ENCODE measurements at regions not wholly inside any gene's neighbourhood (a gene's known extent, or its start where the extent isn't known, plus 50 kb on each side); places are given as distances from the start of the nearest gene placed in this dataset.

GRCh38 chr18:45267622-45268021 is 347.7 kb upstream of the SLC14A2 start (continued):
- TF ChIP-seq CTCF (IDR thresholded peaks at IDR 0.05): no peak

- no peaks in the 10 kb centered on the region for H3K9me3 ChIP-seq
- H3F3A ChIP-seq (replicated peaks; ENCODE audit: insufficient read depth): peaks cover 2% of the 10 kb centered on the region
- H3K27ac ChIP-seq (ENCODE audit: low read depth in 2 of 2, low read length in 1 of 2): no peak overlapping the region
- no peaks in the 10 kb centered on the region for H3K36me3 ChIP-seq (replicated peaks in 1 of 2; ENCODE audit: control insufficient read depth in 1 of 2, insufficient read depth in 2 of 2, low read length in 1 of 2)
- no peak overlapping the region for H3K9ac ChIP-seq
- H4K20me1 ChIP-seq (ENCODE audit: insufficient read depth): no peaks in the 10 kb centered on the region
- H3K4me1 ChIP-seq (ENCODE audit: control insufficient read depth in 1 of 2, insufficient read depth in 2 of 2, low read depth in 1 of 2, low read length in 1 of 2): no peaks in the 10 kb centered on the region
- ChIA-PET POLR2A (no interaction called here), CTCF (interaction anchor here (1.3 kb wide), 1 partner anchor 258 kb away, joined by 5 read pairs; no protein-coding TSS in a partner anchor)
- WGBS (ENCODE audit: low lambda C conversion rate): 25% methylated on average over 1 of the region's 1 CpG
- no peak for DNase-seq
- no peak overlapping the region for H2AFZ ChIP-seq (ENCODE audit: low read depth)
- no peak for TF ChIP-seq MEF2A (IDR thresholded peaks at IDR 0.05; ENCODE audit: borderline replicate concordance, low read depth)
- TF ChIP-seq FOXM1 (IDR thresholded peaks at IDR 0.05; ENCODE audit: low read depth): no peak
- no peak for TF ChIP-seq POLR2AphosphoS5 (IDR thresholded peaks at IDR 0.05; ENCODE audit: low read depth, low read length)
- TF ChIP-seq ELF1 (IDR thresholded peaks at IDR 0.05): no peak
- TF ChIP-seq USF2 (IDR thresholded peaks at IDR 0.05; ENCODE audit: borderline replicate concordance, low read depth, low read length): no peak
- no peak for TF ChIP-seq RCOR1 (IDR thresholded peaks at IDR 0.05; ENCODE audit: low read length)
- no peak for TF ChIP-seq USF1 (IDR thresholded peaks at IDR 0.05; ENCODE audit: borderline replicate concordance, low read depth)
- no peak for TF ChIP-seq FOSL2 (IDR thresholded peaks at IDR 0.05; ENCODE audit: borderline replicate concordance, low read depth)
- no peak for TF ChIP-seq EZH2phosphoT487 (IDR thresholded peaks at IDR 0.05; ENCODE audit: borderline replicate concordance, low read depth)
- TF ChIP-seq MXI1 (IDR thresholded peaks at IDR 0.05; ENCODE audit: low read depth, low read length): no peak
- no peak for TF ChIP-seq GATA2 (CRISPR knock-in tag; IDR thresholded peaks at IDR 0.05)
- no peak for TF ChIP-seq CHD2 (IDR thresholded peaks at IDR 0.05; ENCODE audit: low read length, partially characterized antibody)
- no peak for TF ChIP-seq REST (IDR thresholded peaks at IDR 0.05; ENCODE audit: low read depth, low read length)
- no peak for TF ChIP-seq RXRA (IDR thresholded peaks at IDR 0.05; ENCODE audit: borderline replicate concordance, low read depth)
- no peak for TF ChIP-seq YY1 (IDR thresholded peaks at IDR 0.05; ENCODE audit: low read depth)
- no peak for TF ChIP-seq GABPA (IDR thresholded peaks at IDR 0.05; ENCODE audit: low read depth)
- no peak for TF ChIP-seq IRF3 (IDR thresholded peaks at IDR 0.05; ENCODE audit: low read depth, low read length)
- TF ChIP-seq NFIC (IDR thresholded peaks at IDR 0.05; ENCODE audit: borderline replicate concordance): no peak
- TF ChIP-seq MAX (IDR thresholded peaks at IDR 0.05; ENCODE audit: low read depth): no peak
- H3K4me3 ChIP-seq (ENCODE audit: low read depth in 2 of 2, low read length in 1 of 2): no peak overlapping the region
- no peaks in the 10 kb centered on the region for H3K27me3 ChIP-seq (ENCODE audit: insufficient read depth)
- H3K79me2 ChIP-seq (ENCODE audit: insufficient read depth): no peaks in the 10 kb centered on the region
- H3K4me2 ChIP-seq: no peak overlapping the region
- H3K9me2 ChIP-seq: no peaks in the 10 kb centered on the region
Observed at GRCh38 chr18:45268583-45268982, 346.7 kb upstream of the SLC14A2 start.

Data from SK-N-SH (cell line).